PFSK-1 (cell line): ENCODE measurements at regions not wholly inside any gene's neighbourhood (a gene's known extent, or its start where the extent isn't known, plus 50 kb on each side); places are given as distances from the start of the nearest gene placed in this dataset.

Source experiments
- FOXP2 ChIP-seq: optimal IDR thresholded peaks from 2 replicates; pipeline ENCODE3; 2011; ENCODE audit warnings: borderline replicate concordance, control low read depth, inconsistent platforms; ENCODE audit not compliant: insufficient read depth; ENCODE audit errors: extremely low read length, extremely low read depth
- POLR2AphosphoS5 ChIP-seq: IDR thresholded peaks from 2 replicates; pipeline ENCODE4 v1.6.1; 2012; ENCODE audit warnings: low read depth, mild to moderate bottlenecking, control low read depth, low read length, moderate library complexity
- REST ChIP-seq, 2 experiments: IDR thresholded peaks; 2 replicates each; pipeline versions ENCODE4 v1.6.1 to v1.8.0; 2011 to 2012; ENCODE audit warnings: low read depth in 2 of 2, low read length in 2 of 2, control low read depth in 1 of 2, inconsistent platforms in 1 of 2, mild to moderate bottlenecking in 1 of 2, moderate library complexity in 1 of 2; ENCODE audit not compliant: insufficient read depth in 1 of 2
- SIN3A ChIP-seq: IDR thresholded peaks from 2 replicates; pipeline ENCODE4 v1.6.1; 2012; ENCODE audit warnings: mild to moderate bottlenecking, low read length, moderate library complexity, borderline replicate concordance; ENCODE audit not compliant: insufficient read depth
- TAF1 ChIP-seq: IDR thresholded peaks from 2 replicates; pipeline ENCODE4 v1.6.1; 2012; ENCODE audit warnings: low read length, control low read depth, borderline replicate concordance; ENCODE audit not compliant: insufficient read depth

- TF ChIP-seq TAF1 (no peak), FOXP2 (no peak), SIN3A (no peak), REST (IDR thresholded peaks at IDR 0.05; ENCODE audit: insufficient read depth in 1 of 2, low read depth in 2 of 2, low read length in 2 of 2) (no peak), POLR2AphosphoS5 (no peak)
Measured at GRCh38 chr16:65445313-65446260, 323.7 kb upstream of the CDH11 start.

GRCh38 chr16:65441501-65441900 is 319.6 kb upstream of the CDH11 start:
- TF ChIP-seq TAF1 = no peak
- TF ChIP-seq REST (IDR thresholded peaks at IDR 0.05; ENCODE audit: insufficient read depth in 1 of 2, low read depth in 2 of 2, low read length in 2 of 2) = no peak

DNA sequence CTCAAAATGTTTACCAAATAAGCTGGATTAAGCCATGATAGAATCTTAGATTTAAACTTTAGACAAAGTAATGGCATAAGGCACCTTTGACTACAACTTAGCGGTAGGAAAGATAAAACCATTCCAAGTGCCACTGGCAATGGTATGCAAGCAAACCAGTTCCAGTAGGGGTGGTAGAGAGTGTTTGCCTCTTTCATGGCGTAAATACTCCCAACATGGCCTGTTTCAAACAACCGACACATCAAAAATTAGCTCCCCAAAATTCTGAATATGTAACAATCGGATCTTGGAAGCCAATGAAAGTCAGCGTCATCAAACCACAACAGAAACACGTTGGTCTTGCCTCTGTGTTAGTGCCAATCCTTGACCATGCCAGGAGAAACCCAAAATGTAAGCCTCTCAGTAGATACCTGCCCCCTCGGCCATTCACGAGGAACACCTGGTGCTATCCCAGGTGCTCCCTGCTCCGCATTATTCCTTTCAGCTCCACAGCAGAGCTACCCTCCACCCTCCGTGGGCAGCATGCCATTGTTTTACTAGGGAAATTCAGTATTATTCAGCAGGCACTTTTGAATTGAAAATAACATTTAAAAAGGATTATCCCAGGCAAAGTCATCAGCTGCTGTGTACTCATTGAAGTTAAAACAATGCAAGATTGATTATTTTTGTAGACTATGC is 307.8 kb upstream of the CDH11 start:
- no peak for TF ChIP-seq FOXP2
- TF ChIP-seq TAF1 = no peak

GRCh38 chr16:65426484-65426883 is 304.6 kb upstream of the CDH11 start:
- TF ChIP-seq TAF1 (no peak), SIN3A (no peak), POLR2AphosphoS5 (no peak), FOXP2 (no peak), REST (IDR thresholded peaks at IDR 0.05; ENCODE audit: insufficient read depth in 1 of 2, low read depth in 2 of 2, low read length in 2 of 2) (no peak)

DNA sequence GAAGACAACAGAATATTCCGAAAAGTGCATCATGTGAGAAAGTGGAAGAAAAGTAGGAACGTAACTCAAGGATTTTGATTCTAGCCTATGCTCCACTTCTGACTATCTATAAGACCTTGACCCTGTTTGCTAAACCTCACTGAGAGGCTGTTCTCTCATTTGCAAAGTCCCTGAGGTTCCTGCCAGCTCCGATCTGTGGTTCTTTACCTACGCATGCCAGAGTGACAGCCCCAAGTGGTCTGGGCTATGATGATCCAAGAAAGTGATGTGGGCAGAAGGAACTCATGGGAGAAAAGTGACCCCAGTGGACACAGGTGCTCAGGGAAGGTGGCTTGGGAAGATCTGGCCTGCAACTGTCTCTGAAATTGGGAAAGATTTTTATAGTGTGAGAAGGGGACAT is 301.1 kb upstream of the CDH11 start:
- TF ChIP-seq REST (IDR thresholded peaks at IDR 0.05; ENCODE audit: insufficient read depth in 1 of 2, low read depth in 2 of 2, low read length in 2 of 2) = no peak
- TF ChIP-seq FOXP2 = no peak
- TF ChIP-seq POLR2AphosphoS5 = no peak
- no peak for TF ChIP-seq TAF1
- TF ChIP-seq SIN3A = no peak
